NT2/D1 (cell line): ENCODE measurements at regions not wholly inside any gene's neighbourhood (a gene's known extent, or its start where the extent isn't known, plus 50 kb on each side); places are given as distances from the start of the nearest gene placed in this dataset.

ENCODE experiments used
- DNase-seq: peaks from one replicate; pipeline ENCODE4 v3.0.0-alpha.2; 2011; ENCODE audit warnings: low read depth, low spot score
- H3K27me3 ChIP-seq: 2 replicates; pipeline ENCODE4 v1.6.0; 2011; ENCODE audit warnings: mild to moderate bottlenecking; ENCODE audit not compliant: insufficient read length, insufficient read depth
- H3K36me3 ChIP-seq: 2 replicates; pipeline ENCODE4 v1.6.1; 2011; ENCODE audit warnings: mild to moderate bottlenecking, low read length, mixed read lengths; ENCODE audit not compliant: insufficient read depth, insufficient read length
- H3K4me1 ChIP-seq: 2 replicates; pipeline ENCODE4 v1.5.1; 2011; ENCODE audit not compliant: insufficient read depth, insufficient read length
- H3K4me3 ChIP-seq: 2 replicates; pipeline ENCODE4 v1.5.1; 2011; ENCODE audit warnings: low read depth; ENCODE audit not compliant: insufficient read length
- H3K9ac ChIP-seq: 2 replicates; pipeline ENCODE4 v1.6.0; 2011; ENCODE audit warnings: low read depth; ENCODE audit not compliant: insufficient read length
- H3K9me3 ChIP-seq: 2 replicates; pipeline ENCODE4 v1.5.1; 2011; ENCODE audit warnings: mild to moderate bottlenecking, low read length; ENCODE audit not compliant: insufficient read depth
- SUZ12 ChIP-seq: IDR thresholded peaks from 2 replicates; pipeline ENCODE4 v1.6.1; 2011; ENCODE audit not compliant: insufficient read length, insufficient read depth; ENCODE audit errors: extremely low read depth
- YY1 ChIP-seq: IDR thresholded peaks from 2 replicates; pipeline ENCODE4 v1.6.1; 2011; ENCODE audit not compliant: insufficient read length, insufficient read depth
- ZNF274 ChIP-seq: IDR thresholded peaks from 2 replicates; pipeline ENCODE4 v1.6.1; 2011; ENCODE audit warnings: mild to moderate bottlenecking, low read depth, low read length

- no peaks in the 10 kb centered on the region for H3K27me3 ChIP-seq
- no peak overlapping the region for H3K9ac ChIP-seq
- DNase-seq: no peak
- TF ChIP-seq ZNF274 (no peak), YY1 (no peak), SUZ12 (no peak)
- H3K4me3 ChIP-seq: no peak overlapping the region
- H3K9me3 ChIP-seq: no peaks in the 10 kb centered on the region
- H3K36me3 ChIP-seq: no peaks in the 10 kb centered on the region
- H3K4me1 ChIP-seq: no peaks in the 10 kb centered on the region
Measured at GRCh38 chr1:239322369-239322768, 64.0 kb upstream of the CHRM3 start.

- TF ChIP-seq YY1 (no peak), SUZ12 (no peak), ZNF274 (no peak)
- Histone ChIP-seq H3K4me1 (no peaks in the 10 kb centered on the region), H3K4me3 (no peak overlapping the region), H3K9me3 (no peaks in the 10 kb centered on the region), H3K36me3 (no peaks in the 10 kb centered on the region), H3K9ac (no peak overlapping the region), H3K27me3 (no peaks in the 10 kb centered on the region)
- DNase-seq: no peak
Measured at GRCh38 chr1:239321877-239322276, 64.5 kb upstream of the CHRM3 start.

- no peak overlapping the region for H3K9ac ChIP-seq
Measured at GRCh38 chr1:239317948-239318347, 68.4 kb upstream of the CHRM3 start.

GRCh38 chr1:239315631-239316217, 70.6 kb upstream of the CHRM3 start:
- Histone ChIP-seq H3K9ac (no peak overlapping the region), H3K4me3 (no peak overlapping the region), H3K4me1 (no peaks in the 10 kb centered on the region), H3K9me3 (no peaks in the 10 kb centered on the region), H3K27me3 (no peaks in the 10 kb centered on the region), H3K36me3 (no peaks in the 10 kb centered on the region)
- no peak for DNase-seq
- TF ChIP-seq SUZ12 (no peak), ZNF274 (no peak), YY1 (no peak)

More at GRCh38 chr1:239317948-239318347, 68.4 kb upstream of the CHRM3 start:
- H3K4me3 ChIP-seq: no peak overlapping the region
- H3K36me3 ChIP-seq: no peaks in the 10 kb centered on the region
- no peaks in the 10 kb centered on the region for H3K4me1 ChIP-seq
- H3K27me3 ChIP-seq: no peaks in the 10 kb centered on the region
- H3K9me3 ChIP-seq: no peaks in the 10 kb centered on the region
- no peak for DNase-seq
- TF ChIP-seq YY1 (no peak), SUZ12 (no peak), ZNF274 (no peak)

- no peak for DNase-seq
- Histone ChIP-seq H3K9me3 (no peaks in the 10 kb centered on the region), H3K4me3 (no peak overlapping the region), H3K27me3 (no peaks in the 10 kb centered on the region), H3K4me1 (no peaks in the 10 kb centered on the region), H3K36me3 (no peaks in the 10 kb centered on the region), H3K9ac (no peak overlapping the region)
- TF ChIP-seq ZNF274 (no peak), YY1 (no peak), SUZ12 (no peak)
Measured at GRCh38 chr1:239311331-239311730, 75.0 kb upstream of the CHRM3 start.

- Histone ChIP-seq H3K27me3 (no peaks in the 10 kb centered on the region), H3K4me3 (no peak overlapping the region), H3K36me3 (no peaks in the 10 kb centered on the region), H3K4me1 (no peaks in the 10 kb centered on the region), H3K9ac (no peak overlapping the region), H3K9me3 (no peaks in the 10 kb centered on the region)
- DNase-seq: peak; percentile 40
- TF ChIP-seq SUZ12 (no peak), ZNF274 (no peak), YY1 (no peak)
Measured at GRCh38 chr1:239308701-239309333, 77.6 kb upstream of the CHRM3 start.

- DNase-seq: no peak
- TF ChIP-seq ZNF274: no peak
- TF ChIP-seq SUZ12: no peak
- no peak for TF ChIP-seq YY1
- Histone ChIP-seq H3K9ac (no peak overlapping the region), H3K4me1 (no peaks in the 10 kb centered on the region), H3K27me3 (no peaks in the 10 kb centered on the region), H3K9me3 (no peaks in the 10 kb centered on the region), H3K4me3 (no peak overlapping the region), H3K36me3 (no peaks in the 10 kb centered on the region)
Measured at GRCh38 chr1:239307886-239308285, 78.5 kb upstream of the CHRM3 start.
